ENCODE measurements at regions not wholly inside any gene's neighbourhood (a gene's known extent, or its start where the extent isn't known, plus 50 kb on each side); places are given as distances from the start of the nearest gene placed in this dataset.

- H3K9me3 ChIP-seq, result no peaks in the 10 kb centered on the region
- ChIA-PET CTCF (no interaction called here), POLR2A (no interaction called here)
- TF ChIP-seq USF2 (IDR thresholded peaks at IDR 0.05) (no peak), GATA3 (IDR thresholded peaks at IDR 0.05; ENCODE audit: borderline replicate concordance) (no peak), BHLHE40 (IDR thresholded peaks at IDR 0.05; ENCODE audit: low read depth, low read length) (no peak), HOXA7 (CRISPR knock-in tag; IDR thresholded peaks at IDR 0.05) (no peak), CHD4 (IDR thresholded peaks at IDR 0.05; ENCODE audit: borderline replicate concordance) (no peak), RARB (CRISPR knock-in tag; IDR thresholded peaks at IDR 0.05) (no peak), EHMT2 (IDR thresholded peaks at IDR 0.05; ENCODE audit: low read depth) (no peak), E2F6 (IDR thresholded peaks at IDR 0.05; ENCODE audit: borderline replicate concordance, low read depth) (no peak), RAD21 (conservative IDR thresholded peaks at IDR 0.05 in 1 of 2, IDR thresholded peaks at IDR 0.05 in 1 of 2) (no peak), HOXB13 (CRISPR knock-in tag; IDR thresholded peaks at IDR 0.05; ENCODE audit: low read depth) (no peak), NR3C1 (IDR thresholded peaks at IDR 0.05) (no peak), POLR2A (IDR thresholded peaks at IDR 0.05; ENCODE audit: low read length) (no peak)
- H3K4me2 ChIP-seq, result no peak overlapping the region
- ATAC-seq, result no peak
- FAIRE-seq, result no peak
- 23% methylated on average over 5 of the region's 5 CpGs for WGBS (ENCODE audit: missing lambda C conversion rate)
- DNase-seq (ENCODE audit: low read depth in 1 of 2, low spot score in 1 of 2), result no peak
- H3K27ac ChIP-seq, result no peak overlapping the region
- H3K4me3 ChIP-seq, result no peak overlapping the region
- no peaks in the 10 kb centered on the region for H3K4me1 ChIP-seq
Observed at GRCh38 chr15:98113327-98113726, 152.8 kb downstream of the ARRDC4 start.

GRCh38 chr15:98120561-98120960, 160.1 kb downstream of the ARRDC4 start:
- no peak overlapping the region for H3K27ac ChIP-seq
- no peak overlapping the region for H3K4me3 ChIP-seq
- FAIRE-seq (no peak), DNase-seq (ENCODE audit: low read depth in 1 of 2, low spot score in 1 of 2) (no peak), ATAC-seq (no peak)
- CTCF ChIA-PET, result interaction anchor here (2.2 kb wide), 1 partner anchor 58 kb away, joined by 5 read pairs; no protein-coding TSS in a partner anchor
- POLR2A ChIA-PET, result no interaction called here
- H3K4me1 ChIP-seq, result no peaks in the 10 kb centered on the region
- 2% methylated on average over 3 of the region's 3 CpGs for WGBS (ENCODE audit: missing lambda C conversion rate)
- TF ChIP-seq POLR2AphosphoS2 (conservative IDR thresholded peaks at IDR 0.05; ENCODE audit: low read length) (no peak), CTCF (IDR thresholded peaks at IDR 0.05) (no peak), PHF8 (IDR thresholded peaks at IDR 0.05; ENCODE audit: borderline replicate concordance, low read depth) (no peak), HOXA7 (CRISPR knock-in tag; IDR thresholded peaks at IDR 0.05) (no peak), CBX8 (IDR thresholded peaks at IDR 0.05) (no peak), RCOR1 (IDR thresholded peaks at IDR 0.05; ENCODE audit: low read depth, low read length) (no peak), ESRRA (IDR thresholded peaks at IDR 0.05; ENCODE audit: borderline replicate concordance, low read length) (no peak), EHMT2 (IDR thresholded peaks at IDR 0.05; ENCODE audit: low read depth) (no peak), KDM1A (IDR thresholded peaks at IDR 0.05; ENCODE audit: low read depth) (no peak), NPAS2 (CRISPR knock-in tag; IDR thresholded peaks at IDR 0.05; ENCODE audit: borderline replicate concordance) (no peak)
- H3K9me3 ChIP-seq, result no peaks in the 10 kb centered on the region
- H3K4me2 ChIP-seq, result no peak overlapping the region

- ATAC-seq, result no peak
- Histone ChIP-seq H3K9me3 (no peaks in the 10 kb centered on the region), H3K4me1 (no peaks in the 10 kb centered on the region), H3K4me2 (no peak overlapping the region), H3K4me3 (no peak overlapping the region), H3K27ac (no peak overlapping the region)
- FAIRE-seq, result no peak
- WGBS (ENCODE audit: missing lambda C conversion rate), result 6% methylated on average over 5 of the region's 5 CpGs
- DNase-seq (ENCODE audit: low read depth in 1 of 2, low spot score in 1 of 2), result no peak
- TF ChIP-seq JUN (IDR thresholded peaks at IDR 0.05) (no peak), POLR2AphosphoS2 (conservative IDR thresholded peaks at IDR 0.05; ENCODE audit: low read length) (no peak), EHMT2 (IDR thresholded peaks at IDR 0.05; ENCODE audit: low read depth) (no peak), BHLHE40 (IDR thresholded peaks at IDR 0.05; ENCODE audit: low read depth, low read length) (no peak), SMC3 (IDR thresholded peaks at IDR 0.05) (no peak), MAZ (IDR thresholded peaks at IDR 0.05; ENCODE audit: borderline replicate concordance, low read depth, low read length) (no peak), HES2 (IDR thresholded peaks at IDR 0.05) (no peak), MYC (IDR thresholded peaks at IDR 0.05; ENCODE audit: borderline replicate concordance, low read length) (no peak), CBX2 (IDR thresholded peaks at IDR 0.05; ENCODE audit: borderline replicate concordance, low read depth) (no peak), RAD21 (conservative IDR thresholded peaks at IDR 0.05 in 1 of 2, IDR thresholded peaks at IDR 0.05 in 1 of 2) (no peak)
- CTCF ChIA-PET, result interaction anchor here (1.0 kb wide), 1 partner anchor 57 kb away, joined by 3 read pairs; no protein-coding TSS in a partner anchor
- POLR2A ChIA-PET, result no interaction called here
Observed at GRCh38 chr15:98121536-98121935, 161.0 kb downstream of the ARRDC4 start.

All from A549 (cell line).